ENCODE measurements at regions not wholly inside any gene's neighbourhood (a gene's known extent, or its start where the extent isn't known, plus 50 kb on each side); places are given as distances from the start of the nearest gene placed in this dataset.
"Not testable (repeated sequence)": the region's sequence is repeated elsewhere in the genome, so short reads cannot be mapped to it uniquely, and the experiment has no call there.

DNA sequence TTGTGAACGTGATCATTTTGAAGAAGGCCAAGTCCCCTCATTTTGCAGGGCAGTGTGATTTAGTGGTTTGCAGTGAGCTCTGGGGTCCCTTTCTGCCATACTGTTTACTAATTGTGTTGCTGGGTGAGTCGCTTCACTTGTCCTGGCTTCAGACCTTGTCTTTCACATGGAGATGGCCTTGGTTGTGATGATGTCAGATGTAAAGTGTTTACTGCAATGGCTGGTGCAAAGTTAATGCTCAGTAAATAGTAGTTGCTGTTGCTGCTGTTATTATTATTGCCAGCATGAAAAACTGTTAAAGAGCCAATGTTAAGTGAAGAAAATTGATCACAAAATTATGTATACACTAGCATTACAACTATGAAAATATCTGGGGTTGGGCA lies 53.9 kb downstream of the NPIPB11 start:
- H2AK9ac ChIP-seq (replicated peaks; ENCODE audit: low read depth, low read length, poor library complexity); H3K4me1 ChIP-seq (ENCODE audit: control insufficient read depth, insufficient read depth, low read length); H3K9me1 ChIP-seq (ENCODE audit: insufficient read depth, low read length); H3K56ac ChIP-seq (ENCODE audit: extremely low read depth, insufficient read depth, low read length); H3K36me3 ChIP-seq (ENCODE audit: control insufficient read depth, insufficient read depth, low read length); H3K27me3 ChIP-seq (ENCODE audit: control insufficient read depth, insufficient read depth, low read length); CTCF ChIA-PET; intact Hi-C loops (cut with micrococcal nuclease); H4K20me1 ChIP-seq (ENCODE audit: insufficient read depth, low read length); H2BK15ac ChIP-seq (ENCODE audit: low read depth, low read length); ATAC-seq (ENCODE audit: low read depth); H3K18ac ChIP-seq (ENCODE audit: low read depth, low read length); H3K79me1 ChIP-seq (ENCODE audit: low read depth in 1 of 2, low read length in 2 of 2); H3K4me3 ChIP-seq (ENCODE audit: insufficient read depth, low read depth, low read length); dilution Hi-C loops (cut with HindIII; ENCODE audit: low sequenced_read_pairs, unreplicated experiment); H2BK20ac ChIP-seq (ENCODE audit: low read depth, low read length); H3K9me3 ChIP-seq (ENCODE audit: control insufficient read depth, insufficient read depth, low read length); in situ Hi-C loops (cut with MboI; ENCODE audit: low sequenced_read_pairs); H4K5ac ChIP-seq (ENCODE audit: low read depth, low read length); H3K14ac ChIP-seq (replicated peaks; ENCODE audit: low read depth, low read length); H2AFZ ChIP-seq (replicated peaks; ENCODE audit: low read length, poor library complexity); H2AK5ac ChIP-seq (ENCODE audit: low read depth, low read length); H3K4me2 ChIP-seq (ENCODE audit: low read depth, low read length); BruUV-seq (replicated peaks); POLR2A ChIA-PET (ENCODE audit: unreplicated experiment); H3K9ac ChIP-seq (ENCODE audit: low read depth, low read length); H3K23ac ChIP-seq (ENCODE audit: low read depth, low read length); H2BK5ac ChIP-seq (ENCODE audit: low read depth, low read length, poor library complexity, severe bottlenecking): not testable (repeated sequence)
- WGBS, 2 experiments (ENCODE audit: extremely low coverage in 2 of 2, insufficient read length in 1 of 2): no CpG with 5 or more reads among the region's 2 CpGs
- Histone ChIP-seq H4K8ac (ENCODE audit: low read depth in 2 of 2, low read length in 2 of 2) (0 out of 4 replicates have a peak overlapping the region, but pooled peaks of 1 of the 2 experiments have one; percentile 33), H4K91ac (ENCODE audit: insufficient read depth, low read depth, low read length) (peak overlapping the region; percentile 26; the same call in 1 of the 2 replicates), H3K4ac (ENCODE audit: low read depth, low read length) (0 out of 2 replicates have a peak overlapping the region, but pooled peaks have one; percentile 56), H3K27ac (ENCODE audit: insufficient read depth, low read length) (peak overlapping the region; percentile 29; the same call in 1 of the 2 replicates), H2BK120ac (ENCODE audit: low read depth, low read length) (peak overlapping the region; percentile 54; the same call in 1 of the 2 replicates)
- DNase-seq: peak; percentile 5

- H4K91ac ChIP-seq (ENCODE audit: insufficient read depth, low read depth, low read length); H3K27me3 ChIP-seq (ENCODE audit: control insufficient read depth, insufficient read depth, low read length); POLR2A ChIA-PET (ENCODE audit: unreplicated experiment); H3K36me3 ChIP-seq (ENCODE audit: control insufficient read depth, insufficient read depth, low read length); dilution Hi-C loops (cut with HindIII; ENCODE audit: low sequenced_read_pairs, unreplicated experiment); H2AK5ac ChIP-seq (ENCODE audit: low read depth, low read length); intact Hi-C loops (cut with micrococcal nuclease); in situ Hi-C loops (cut with MboI; ENCODE audit: low sequenced_read_pairs); H3K14ac ChIP-seq (replicated peaks; ENCODE audit: low read depth, low read length); H4K5ac ChIP-seq (ENCODE audit: low read depth, low read length); H3K4ac ChIP-seq (ENCODE audit: low read depth, low read length); H3K4me2 ChIP-seq (ENCODE audit: low read depth, low read length); DNase-seq; H3K18ac ChIP-seq (ENCODE audit: low read depth, low read length); H2AFZ ChIP-seq (replicated peaks; ENCODE audit: low read length, poor library complexity); ATAC-seq (ENCODE audit: low read depth); H3K79me1 ChIP-seq (ENCODE audit: low read depth in 1 of 2, low read length in 2 of 2); H3K9me3 ChIP-seq (ENCODE audit: control insufficient read depth, insufficient read depth, low read length); H3K4me1 ChIP-seq (ENCODE audit: control insufficient read depth, insufficient read depth, low read length); H2BK20ac ChIP-seq (ENCODE audit: low read depth, low read length); H3K9me1 ChIP-seq (ENCODE audit: insufficient read depth, low read length); H3K4me3 ChIP-seq (ENCODE audit: insufficient read depth, low read depth, low read length); H3K9ac ChIP-seq (ENCODE audit: low read depth, low read length); H2AK9ac ChIP-seq (replicated peaks; ENCODE audit: low read depth, low read length, poor library complexity); H3K56ac ChIP-seq (ENCODE audit: extremely low read depth, insufficient read depth, low read length); H2BK15ac ChIP-seq (ENCODE audit: low read depth, low read length); H3K27ac ChIP-seq (ENCODE audit: insufficient read depth, low read length); H4K8ac ChIP-seq (ENCODE audit: low read depth in 2 of 2, low read length in 2 of 2); H4K20me1 ChIP-seq (ENCODE audit: insufficient read depth, low read length); CTCF ChIA-PET; H3K23ac ChIP-seq (ENCODE audit: low read depth, low read length); H2BK5ac ChIP-seq (ENCODE audit: low read depth, low read length, poor library complexity, severe bottlenecking); BruUV-seq (replicated peaks): not testable (repeated sequence)
- H2BK120ac ChIP-seq (ENCODE audit: low read depth, low read length): 0 out of 2 replicates have a peak overlapping the region, but pooled peaks have one; percentile 8
- no CpG with 5 or more reads among the region's 9 CpGs for WGBS, 2 experiments (ENCODE audit: extremely low coverage in 2 of 2, insufficient read length in 1 of 2)
These were observed 54.4 kb downstream of the NPIPB11 start for GRCh38 chr16:29351970-29352616.

All from IMR-90 (cell line).